BE2C (cell line): ENCODE measurements at regions not wholly inside any gene's neighbourhood (a gene's known extent, or its start where the extent isn't known, plus 50 kb on each side); places are given as distances from the start of the nearest gene placed in this dataset.

Source experiments
- DNase-seq: peaks from one replicate; pipeline ENCODE4 v3.0.0-alpha.2; 2020
- H3K27me3 ChIP-seq: fragments of 250-450 bp; sonication (Bioruptor Pico); 2 replicates; pipeline ENCODE4 v1.5.1; 2020; ENCODE audit warnings: mild to moderate bottlenecking
- H3K36me3 ChIP-seq: fragments of 250-450 bp; sonication (Bioruptor Pico); 2 replicates; pipeline ENCODE4 v1.5.1; 2020; ENCODE audit warnings: mild to moderate bottlenecking
- H3K4me1 ChIP-seq: fragments of 250-450 bp; sonication (Bioruptor Pico); 2 replicates; pipeline ENCODE4 v1.5.1; 2020
- H3K4me3 ChIP-seq: 2 replicates; pipeline ENCODE4 v1.5.1; 2011; ENCODE audit warnings: low read depth, low read length
- H3K9me3 ChIP-seq: fragments of 250-450 bp; sonication (Bioruptor Pico); 2 replicates; pipeline ENCODE4 v1.5.1; 2020
- CTCF ChIP-seq: IDR thresholded peaks from 2 replicates; pipeline ENCODE4 v1.5.1; 2012; ENCODE audit warnings: mild to moderate bottlenecking, low read depth, low read length

DNA sequence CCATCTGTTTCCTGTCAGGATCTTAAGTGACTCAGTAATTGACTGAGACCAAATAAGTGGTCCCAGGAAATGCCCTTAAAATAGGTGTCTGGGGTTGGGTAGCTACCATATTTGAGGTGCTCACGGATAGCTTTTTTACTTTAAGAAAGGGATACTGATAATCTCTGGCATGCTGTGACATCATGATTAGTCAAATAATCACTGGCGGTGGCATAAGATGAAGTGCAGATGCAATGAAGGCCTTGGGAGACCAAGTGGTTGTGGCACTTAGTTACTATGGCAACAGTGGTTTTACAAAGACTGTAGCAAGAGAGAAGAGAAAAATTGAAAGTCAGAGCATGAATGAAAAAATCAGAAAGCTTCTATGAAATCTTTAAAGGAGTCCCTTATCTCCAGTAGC lies 114.5 kb upstream of the SLIT2 start:
- no peak for DNase-seq
- TF ChIP-seq CTCF, result no peak
- Histone ChIP-seq H3K4me1 (no peaks in the 10 kb centered on the region), H3K9me3 (no peaks in the 10 kb centered on the region), H3K4me3 (no peak overlapping the region), H3K36me3 (no peaks in the 10 kb centered on the region), H3K27me3 (no peaks in the 10 kb centered on the region)

GRCh38 chr4:20127626-20128025 lies 124.1 kb upstream of the SLIT2 start:
- Histone ChIP-seq H3K9me3 (no peaks in the 10 kb centered on the region), H3K36me3 (no peaks in the 10 kb centered on the region)
- no peak for TF ChIP-seq CTCF

GRCh38 chr4:20126906-20127305 lies 124.8 kb upstream of the SLIT2 start:
- no peaks in the 10 kb centered on the region for H3K9me3 ChIP-seq
- DNase-seq, result no peak
- H3K4me3 ChIP-seq, result no peak overlapping the region
- H3K27me3 ChIP-seq, result no peaks in the 10 kb centered on the region
- H3K36me3 ChIP-seq, result no peaks in the 10 kb centered on the region
- H3K4me1 ChIP-seq, result no peaks in the 10 kb centered on the region
- no peak for TF ChIP-seq CTCF

More at GRCh38 chr4:20127626-20128025, 124.1 kb upstream of the SLIT2 start:
- no peaks in the 10 kb centered on the region for H3K4me1 ChIP-seq
- no peaks in the 10 kb centered on the region for H3K27me3 ChIP-seq
- no peak for DNase-seq
- H3K4me3 ChIP-seq, result no peak overlapping the region

DNA sequence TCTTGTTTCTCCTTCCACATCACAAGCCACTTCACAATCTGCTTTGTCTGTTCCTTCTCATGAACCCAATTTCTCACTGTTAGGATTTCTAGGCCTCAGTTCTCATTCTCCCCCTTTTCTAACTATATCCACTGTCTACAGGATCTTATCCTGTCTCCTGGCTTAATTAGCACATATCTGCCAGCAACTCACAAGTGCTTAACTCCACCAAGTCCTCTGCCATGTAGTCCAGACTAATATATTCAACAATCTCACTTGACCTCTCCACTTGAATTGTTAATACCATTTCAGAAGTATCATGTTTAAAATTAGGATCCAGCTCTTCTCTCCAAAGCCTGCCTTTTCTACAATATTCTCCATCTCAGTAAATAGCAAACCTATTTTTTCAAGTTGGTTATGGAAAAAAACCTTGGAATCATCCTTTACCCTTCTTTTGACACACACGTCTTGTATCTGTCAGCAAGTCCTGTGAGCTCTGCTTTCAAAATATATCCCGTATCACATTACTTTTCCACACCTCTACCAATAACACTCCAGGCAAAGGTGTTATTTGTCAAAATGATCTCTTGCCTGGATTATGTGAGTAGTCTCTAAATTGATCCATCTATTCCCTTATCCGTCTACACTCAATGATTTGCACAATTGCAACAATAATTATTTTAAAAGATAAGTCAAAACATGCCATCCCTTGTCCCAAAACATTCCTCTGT lies 127.2 kb upstream of the SLIT2 start:
- no peak overlapping the region for H3K4me3 ChIP-seq
- H3K4me1 ChIP-seq, result no peaks in the 10 kb centered on the region
- no peak for TF ChIP-seq CTCF
- H3K9me3 ChIP-seq, result no peaks in the 10 kb centered on the region
- no peaks in the 10 kb centered on the region for H3K36me3 ChIP-seq
- no peaks in the 10 kb centered on the region for H3K27me3 ChIP-seq
- DNase-seq, result no peak

GRCh38 chr4:20122198-20122988 lies 129.3 kb upstream of the SLIT2 start:
- no peaks in the 10 kb centered on the region for H3K36me3 ChIP-seq
- no peaks in the 10 kb centered on the region for H3K4me1 ChIP-seq
- no peak overlapping the region for H3K4me3 ChIP-seq
- H3K9me3 ChIP-seq, result no peaks in the 10 kb centered on the region
- no peak for TF ChIP-seq CTCF
- no peak for DNase-seq
- no peaks in the 10 kb centered on the region for H3K27me3 ChIP-seq

GRCh38 chr4:20119141-20119540 lies 132.6 kb upstream of the SLIT2 start:
- H3K9me3 ChIP-seq, result no peaks in the 10 kb centered on the region

More at GRCh38 chr4:20119141-20119540, 132.6 kb upstream of the SLIT2 start:
- DNase-seq, result no peak
- no peaks in the 10 kb centered on the region for H3K4me1 ChIP-seq
- no peak for TF ChIP-seq CTCF
- no peak overlapping the region for H3K4me3 ChIP-seq
- H3K27me3 ChIP-seq, result no peaks in the 10 kb centered on the region
- no peaks in the 10 kb centered on the region for H3K36me3 ChIP-seq
